Activated naive CD4-positive, alpha-beta T cell treated with anti-CD3 and anti-CD28 coated beads, Interleukin-2, amount 10 ng/mL, durations not matched to agents 7 days and 5 days (primary cell): ENCODE measurements at regions not wholly inside any gene's neighbourhood (a gene's known extent, or its start where the extent isn't known, plus 50 kb on each side); places are given as distances from the start of the nearest gene placed in this dataset.
"Not testable (repeated sequence)": the region's sequence is repeated elsewhere in the genome, so short reads cannot be mapped to it uniquely, and the experiment has no call there.

Source experiments
- CTCF ChIA-PET: fragments of 350-600 bp; sonication (Branson Sonifier 250); formaldehyde crosslinking; loops from one replicate; lab custom pipeline; 2021; ENCODE audit warnings: antibody characterized with exemption; lab: Charles Lee
- DNase-seq: peaks from one replicate; pipeline ENCODE4 v3.0.0-alpha.2; 2020
- H3K27ac Mint-ChIP-seq: one replicate; pipeline ENCODE4 v1.8.0; 2021; ENCODE audit warnings: mild to moderate bottlenecking, moderate library complexity, mixed read lengths
- H3K27me3 Mint-ChIP-seq: one replicate; pipeline ENCODE4 v1.8.0; 2021; ENCODE audit warnings: mild to moderate bottlenecking, mixed read lengths
- H3K36me3 Mint-ChIP-seq: one replicate; pipeline ENCODE4 v1.8.0; 2021; ENCODE audit warnings: mixed read lengths
- H3K4me1 Mint-ChIP-seq: one replicate; pipeline ENCODE4 v1.8.0; 2021; ENCODE audit warnings: mixed read lengths
- H3K4me3 Mint-ChIP-seq: one replicate; pipeline ENCODE4 v1.8.0; 2021; ENCODE audit warnings: mild to moderate bottlenecking, moderate library complexity, mixed read lengths
- H3K9me3 Mint-ChIP-seq: one replicate; pipeline ENCODE4 v1.8.0; 2021; ENCODE audit warnings: mixed read lengths

DNA sequence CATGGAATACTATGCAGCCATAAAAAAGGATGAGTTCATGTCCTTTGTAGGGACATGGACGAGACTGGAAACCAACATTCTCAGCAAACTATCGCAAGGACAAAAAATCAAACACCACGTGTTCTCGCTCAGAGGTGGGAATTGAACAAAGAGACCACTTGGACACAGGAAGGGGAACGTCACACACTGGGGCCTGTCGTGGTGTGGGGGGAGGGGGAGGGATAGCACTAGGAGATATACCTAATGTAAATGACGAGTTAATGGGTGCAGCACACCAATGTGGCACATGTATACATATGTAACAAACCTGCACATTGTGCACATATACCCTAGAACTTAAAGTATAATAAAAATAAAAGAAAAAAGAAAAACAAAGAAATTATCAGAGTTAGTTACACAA is 478.4 kb downstream of the GOLGA6L6 start:
- CTCF ChIA-PET, H3K27me3 Mint-ChIP-seq, DNase-seq, H3K4me1 Mint-ChIP-seq, H3K36me3 Mint-ChIP-seq, H3K27ac Mint-ChIP-seq, H3K4me3 Mint-ChIP-seq, H3K9me3 Mint-ChIP-seq: not testable (repeated sequence)

DNA sequence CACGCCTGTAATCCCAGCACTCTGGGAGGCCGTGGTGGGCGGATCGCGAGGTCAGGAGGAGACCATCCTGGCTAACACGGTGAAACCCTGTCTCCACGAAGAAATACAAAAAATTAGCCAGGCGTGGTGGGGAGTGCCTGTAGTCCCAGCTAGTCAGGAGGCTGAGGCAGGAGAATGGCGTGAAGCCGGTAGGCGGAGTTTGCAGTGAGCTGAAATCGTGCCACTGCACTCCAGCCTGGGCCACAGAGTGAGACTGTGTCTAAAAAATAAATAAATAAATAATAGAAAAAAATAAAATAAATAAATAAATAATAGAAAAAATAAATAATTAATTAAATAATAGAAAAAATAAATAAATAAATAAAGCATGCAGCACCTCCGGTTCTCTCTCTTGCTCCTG is 480.8 kb downstream of the GOLGA6L6 start:
- H3K27ac Mint-ChIP-seq, DNase-seq, H3K9me3 Mint-ChIP-seq, CTCF ChIA-PET, H3K4me1 Mint-ChIP-seq, H3K27me3 Mint-ChIP-seq, H3K4me3 Mint-ChIP-seq, H3K36me3 Mint-ChIP-seq: not testable (repeated sequence)

DNA sequence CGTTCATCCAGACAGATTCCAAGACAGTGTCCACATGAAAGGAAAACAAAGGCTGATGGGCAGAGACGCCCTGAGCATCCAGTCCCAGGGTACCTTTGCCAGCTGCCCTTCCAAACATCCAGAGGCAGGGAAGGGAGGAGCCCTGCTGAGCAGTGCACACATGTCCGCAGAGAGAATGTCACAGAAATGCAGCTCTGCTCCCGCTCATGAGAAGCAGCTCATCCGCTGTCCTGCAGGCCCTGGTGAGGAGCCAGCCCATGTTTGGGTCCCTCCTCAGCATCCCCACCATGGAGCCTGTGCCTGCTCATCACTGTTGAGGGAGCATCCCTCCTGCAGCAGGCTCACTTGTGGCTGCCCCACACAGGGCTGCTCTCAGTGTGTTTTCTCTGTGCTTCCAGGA is 484.7 kb downstream of the GOLGA6L6 start:
- H3K27me3 Mint-ChIP-seq, DNase-seq, H3K9me3 Mint-ChIP-seq, H3K4me1 Mint-ChIP-seq, H3K27ac Mint-ChIP-seq, CTCF ChIA-PET, H3K4me3 Mint-ChIP-seq, H3K36me3 Mint-ChIP-seq: not testable (repeated sequence)

DNA sequence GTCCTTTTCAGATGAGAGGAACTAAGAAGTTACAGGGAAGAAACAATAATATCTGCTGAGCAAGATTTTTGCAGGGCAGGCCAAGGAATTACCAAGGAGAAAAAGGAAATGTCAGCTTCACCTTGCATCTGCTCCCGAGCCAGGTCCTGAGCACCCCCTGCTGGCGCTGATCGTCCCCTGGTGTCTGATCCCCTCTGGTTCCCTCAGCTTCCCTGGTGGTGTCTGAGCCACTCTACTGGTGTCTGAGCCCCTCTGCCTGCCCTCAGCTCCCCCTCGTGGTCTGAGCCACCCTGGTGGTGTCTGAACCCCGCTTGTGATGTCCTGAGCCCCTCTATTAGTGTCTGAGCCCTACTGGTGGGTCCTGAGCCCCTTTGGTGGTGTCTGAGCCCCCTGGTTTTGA is 485.7 kb downstream of the GOLGA6L6 start:
- H3K9me3 Mint-ChIP-seq, H3K27me3 Mint-ChIP-seq, DNase-seq, H3K36me3 Mint-ChIP-seq, H3K4me3 Mint-ChIP-seq, H3K27ac Mint-ChIP-seq, H3K4me1 Mint-ChIP-seq, CTCF ChIA-PET: not testable (repeated sequence)

DNA sequence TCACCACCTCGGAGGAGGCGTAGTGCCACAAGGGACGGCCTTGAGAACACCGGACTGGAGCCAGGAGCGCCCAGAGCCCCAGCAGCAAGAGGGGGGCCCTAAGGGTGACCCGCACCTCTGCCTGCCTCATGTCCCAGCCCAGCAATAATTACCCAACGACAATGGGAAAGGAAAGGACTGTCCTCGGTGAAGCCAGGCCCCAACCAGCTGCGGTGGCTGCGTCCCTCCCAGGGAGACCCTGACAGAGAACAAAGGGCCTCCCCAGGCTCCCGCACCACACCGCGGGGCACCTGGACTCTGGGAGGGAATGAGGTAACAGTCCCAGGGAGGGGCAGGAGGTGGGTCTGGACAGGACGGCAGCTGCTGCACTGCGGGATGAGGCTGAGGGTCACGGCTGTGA is 493.4 kb downstream of the GOLGA6L6 start:
- H3K27me3 Mint-ChIP-seq, H3K9me3 Mint-ChIP-seq, DNase-seq, H3K36me3 Mint-ChIP-seq, CTCF ChIA-PET, H3K4me3 Mint-ChIP-seq, H3K27ac Mint-ChIP-seq, H3K4me1 Mint-ChIP-seq: not testable (repeated sequence)

DNA sequence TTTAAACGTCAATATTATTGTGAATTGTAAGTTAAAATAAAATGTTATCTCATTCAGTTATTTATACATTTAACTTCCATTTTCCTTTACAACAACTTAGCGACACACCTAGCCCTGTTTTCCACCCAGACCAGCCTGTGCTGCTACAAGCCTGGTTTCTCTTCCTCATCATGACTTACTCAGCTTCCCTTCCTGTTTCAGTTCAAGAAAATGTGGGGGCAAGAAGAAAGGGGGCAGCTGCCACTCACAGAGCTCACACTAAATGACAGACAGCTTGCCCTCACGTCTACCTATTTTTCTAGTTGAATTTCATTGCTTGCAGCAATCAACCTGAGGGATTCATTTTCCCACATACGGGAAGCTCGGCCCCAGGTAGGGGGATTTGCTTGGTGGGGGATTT is 496.4 kb downstream of the GOLGA6L6 start:
- H3K4me3 Mint-ChIP-seq, H3K27ac Mint-ChIP-seq, H3K27me3 Mint-ChIP-seq, H3K36me3 Mint-ChIP-seq, H3K9me3 Mint-ChIP-seq, DNase-seq, H3K4me1 Mint-ChIP-seq, CTCF ChIA-PET: not testable (repeated sequence)

DNA sequence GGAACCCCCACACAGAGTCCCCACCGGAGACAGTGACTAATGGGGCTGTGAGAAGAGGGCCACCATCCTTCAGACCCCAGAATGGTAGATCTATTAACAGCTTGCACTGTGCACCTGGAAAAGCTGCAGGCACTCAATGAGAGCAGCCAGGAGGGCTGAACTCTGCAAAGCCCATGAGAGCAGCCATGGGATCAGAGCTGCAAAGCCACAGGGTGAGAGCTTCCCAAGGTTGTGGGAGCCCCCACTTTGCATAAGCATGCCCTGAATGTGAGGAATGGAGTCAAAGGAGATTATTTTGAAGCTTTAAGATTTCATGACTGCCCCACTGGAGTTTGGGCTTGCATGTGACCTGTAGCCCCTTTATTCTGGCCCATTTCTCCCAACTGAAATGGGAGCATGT is 500.9 kb downstream of the GOLGA6L6 start:
- H3K27me3 Mint-ChIP-seq, H3K9me3 Mint-ChIP-seq, DNase-seq, H3K36me3 Mint-ChIP-seq, H3K4me1 Mint-ChIP-seq, CTCF ChIA-PET, H3K27ac Mint-ChIP-seq, H3K4me3 Mint-ChIP-seq: not testable (repeated sequence)

DNA sequence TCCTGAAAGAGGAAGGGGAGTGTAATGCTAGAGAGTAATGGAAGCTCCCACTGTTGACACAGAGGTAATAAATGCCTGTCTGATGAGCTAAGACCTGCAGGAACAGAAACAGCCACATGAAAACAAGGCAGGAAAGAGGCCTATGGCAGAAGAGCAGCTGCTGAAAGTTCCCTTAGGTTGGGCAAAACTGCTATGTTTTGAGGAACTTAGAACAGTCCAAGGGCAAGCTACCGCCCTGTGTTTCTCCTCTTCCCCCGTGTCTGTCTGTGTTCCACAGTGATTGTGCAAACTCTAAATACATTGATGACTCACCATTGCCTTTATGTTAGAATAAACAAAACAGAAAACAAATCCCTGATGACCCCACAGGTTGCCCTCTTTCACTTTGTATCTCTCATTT is 516.6 kb downstream of the GOLGA6L6 start:
- H3K27ac Mint-ChIP-seq, CTCF ChIA-PET, DNase-seq, H3K9me3 Mint-ChIP-seq, H3K27me3 Mint-ChIP-seq, H3K36me3 Mint-ChIP-seq, H3K4me1 Mint-ChIP-seq, H3K4me3 Mint-ChIP-seq: not testable (repeated sequence)

DNA sequence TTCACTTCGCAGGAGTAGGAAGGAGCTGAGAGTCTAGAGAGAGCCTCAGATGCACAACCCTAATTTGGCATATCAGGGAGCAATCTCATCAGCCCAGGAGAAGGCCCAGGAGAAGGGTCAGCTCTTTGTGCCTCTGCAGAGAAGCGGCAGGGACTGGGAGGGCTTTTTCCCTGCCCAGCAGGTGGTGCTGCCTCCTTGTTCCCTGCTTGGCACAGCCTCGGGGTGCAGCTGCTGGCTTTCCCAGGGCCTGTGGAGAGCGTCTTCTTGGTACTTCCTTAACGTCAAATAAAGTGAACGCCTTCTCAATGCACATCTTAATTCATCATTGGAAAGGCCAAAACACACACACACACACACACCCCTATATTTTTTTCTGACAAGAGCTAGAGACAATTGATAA is 519.3 kb downstream of the GOLGA6L6 start:
- H3K9me3 Mint-ChIP-seq, H3K4me1 Mint-ChIP-seq, H3K36me3 Mint-ChIP-seq, H3K4me3 Mint-ChIP-seq, DNase-seq, CTCF ChIA-PET, H3K27ac Mint-ChIP-seq, H3K27me3 Mint-ChIP-seq: not testable (repeated sequence)

DNA sequence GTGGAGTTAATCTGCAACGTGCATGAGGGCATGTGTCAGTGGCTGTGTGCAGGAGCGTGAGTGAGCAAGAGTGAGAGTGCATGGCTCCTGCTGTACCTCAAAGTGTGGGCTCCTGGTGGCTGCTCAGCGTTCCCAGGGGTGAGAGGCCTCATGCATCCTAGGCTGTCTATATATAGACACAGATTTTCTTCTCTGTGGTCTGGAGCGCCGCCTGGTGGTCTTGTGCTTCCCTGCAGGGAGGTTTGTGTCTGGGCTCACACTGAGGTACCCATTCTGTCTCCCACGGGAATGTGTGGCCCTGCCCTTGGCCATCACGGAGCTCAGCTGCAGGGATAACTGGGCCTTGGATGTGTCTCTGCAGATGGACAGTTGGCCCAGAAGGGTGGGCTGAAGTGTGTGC is 520.2 kb downstream of the GOLGA6L6 start:
- H3K4me3 Mint-ChIP-seq, H3K4me1 Mint-ChIP-seq, H3K27ac Mint-ChIP-seq, CTCF ChIA-PET, H3K36me3 Mint-ChIP-seq, DNase-seq, H3K27me3 Mint-ChIP-seq, H3K9me3 Mint-ChIP-seq: not testable (repeated sequence)

DNA sequence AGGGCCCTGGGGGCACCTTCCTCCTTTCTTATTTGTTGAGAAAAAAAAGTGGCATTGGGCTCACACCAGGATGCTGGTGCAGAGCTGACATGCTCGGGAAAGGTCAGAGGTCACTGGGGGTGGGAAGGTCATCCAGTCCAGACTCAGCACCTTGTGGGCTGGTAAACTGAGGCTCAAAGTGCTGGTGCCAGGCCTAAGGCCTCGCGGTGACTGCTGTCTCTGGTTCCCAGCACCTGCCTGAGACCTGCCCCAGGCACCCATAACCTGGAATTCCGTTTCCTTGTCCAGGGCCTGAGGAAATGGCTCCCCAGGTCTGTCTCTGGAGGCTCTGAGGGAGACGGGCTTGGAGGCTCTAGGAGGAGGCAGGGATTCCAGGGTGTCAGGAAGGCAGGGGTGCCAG is 521.0 kb downstream of the GOLGA6L6 start:
- H3K27me3 Mint-ChIP-seq, CTCF ChIA-PET, H3K27ac Mint-ChIP-seq, H3K4me3 Mint-ChIP-seq, H3K4me1 Mint-ChIP-seq, DNase-seq, H3K36me3 Mint-ChIP-seq, H3K9me3 Mint-ChIP-seq: not testable (repeated sequence)

DNA sequence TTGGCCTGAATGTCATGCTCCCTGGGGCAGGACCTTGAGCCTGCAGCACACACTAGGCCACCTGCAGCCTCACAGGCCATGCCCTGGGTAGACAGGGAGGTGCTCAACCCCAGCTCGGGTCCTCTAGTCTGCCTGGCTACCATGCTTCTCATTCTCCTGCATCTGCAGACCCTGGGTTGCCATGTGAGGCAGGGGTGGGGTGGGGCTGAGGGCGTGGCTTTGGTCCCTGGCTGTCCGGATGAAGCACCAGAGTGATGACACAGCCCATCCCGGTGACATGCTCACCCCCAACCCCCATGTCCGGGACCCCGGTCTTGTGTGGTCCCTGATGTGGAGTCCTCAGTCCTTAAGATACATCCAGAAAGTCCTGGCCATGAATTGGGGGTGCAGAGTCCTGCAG is 521.8 kb downstream of the GOLGA6L6 start:
- DNase-seq, H3K4me1 Mint-ChIP-seq, H3K4me3 Mint-ChIP-seq, CTCF ChIA-PET, H3K9me3 Mint-ChIP-seq, H3K27me3 Mint-ChIP-seq, H3K36me3 Mint-ChIP-seq, H3K27ac Mint-ChIP-seq: not testable (repeated sequence)

DNA sequence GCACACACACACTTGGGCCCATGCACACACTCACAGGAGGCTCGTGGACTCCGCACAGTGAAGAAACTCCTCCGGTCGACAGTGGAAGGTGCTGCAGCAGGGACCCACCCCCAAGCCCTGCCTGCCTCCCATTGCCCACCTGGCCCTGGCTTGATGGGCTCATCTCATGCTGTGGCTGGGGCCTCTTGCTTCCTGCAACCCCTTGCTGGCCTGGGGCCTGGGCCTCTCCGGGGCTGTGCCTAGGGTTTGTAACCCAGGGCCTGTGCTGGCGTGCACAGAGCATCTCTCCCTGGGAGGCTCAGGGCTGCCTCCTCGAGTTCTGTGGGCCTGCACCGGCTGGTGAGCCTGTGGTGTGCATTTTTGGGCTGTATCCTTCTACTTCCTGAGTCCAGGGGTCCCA is 524.0 kb downstream of the GOLGA6L6 start:
- H3K36me3 Mint-ChIP-seq, H3K27me3 Mint-ChIP-seq, DNase-seq, CTCF ChIA-PET, H3K9me3 Mint-ChIP-seq, H3K4me3 Mint-ChIP-seq, H3K4me1 Mint-ChIP-seq, H3K27ac Mint-ChIP-seq: not testable (repeated sequence)

DNA sequence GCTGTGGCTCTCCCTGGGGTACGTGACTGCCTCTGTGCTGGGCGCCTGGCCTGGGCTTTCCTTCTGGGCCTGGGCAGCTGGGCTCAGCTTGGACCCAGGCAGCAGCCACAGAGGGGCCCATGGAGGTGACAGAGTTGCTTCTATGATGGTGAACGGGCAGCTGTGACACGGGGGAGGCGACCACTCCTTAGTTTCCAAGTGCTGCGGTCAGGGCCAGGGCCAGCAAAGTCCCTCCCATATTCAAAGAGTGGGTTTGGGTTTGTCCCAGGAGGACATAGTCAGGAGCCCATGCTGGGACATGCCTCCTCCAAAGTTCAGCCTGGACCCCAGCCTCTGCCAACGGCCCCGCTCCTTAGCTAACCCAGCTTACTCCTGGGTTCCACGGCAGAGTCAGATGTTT is 524.7 kb downstream of the GOLGA6L6 start:
- not testable (repeated sequence) for H3K4me3 Mint-ChIP-seq

DNA sequence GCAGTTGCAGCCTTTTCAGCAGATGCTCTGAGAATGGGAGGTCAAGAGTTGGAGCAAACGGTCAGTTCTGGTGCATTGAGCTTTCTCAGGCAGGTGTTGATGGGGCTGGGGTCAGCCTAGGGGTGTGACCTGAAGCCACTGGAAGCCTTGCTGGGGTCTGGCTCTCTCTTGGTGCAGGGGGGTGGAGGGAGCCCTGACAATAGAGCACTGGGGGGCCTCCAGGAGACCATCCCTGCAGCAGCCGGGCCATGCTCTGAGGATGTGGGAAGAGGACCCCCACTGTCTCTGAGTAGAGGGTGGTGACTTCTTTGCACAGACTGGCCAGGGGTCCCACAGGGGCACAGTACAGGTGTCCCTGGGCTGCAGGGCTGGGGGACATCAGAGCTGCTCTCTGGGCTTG is 528.8 kb downstream of the GOLGA6L6 start:
- H3K4me1 Mint-ChIP-seq, H3K27ac Mint-ChIP-seq, H3K9me3 Mint-ChIP-seq, DNase-seq, H3K4me3 Mint-ChIP-seq, CTCF ChIA-PET, H3K36me3 Mint-ChIP-seq, H3K27me3 Mint-ChIP-seq: not testable (repeated sequence)

More for the DNA sequence above, 524.7 kb downstream of the GOLGA6L6 start:
- H3K27ac Mint-ChIP-seq, H3K36me3 Mint-ChIP-seq, H3K27me3 Mint-ChIP-seq, H3K4me1 Mint-ChIP-seq, DNase-seq, H3K9me3 Mint-ChIP-seq, CTCF ChIA-PET: not testable (repeated sequence)

DNA sequence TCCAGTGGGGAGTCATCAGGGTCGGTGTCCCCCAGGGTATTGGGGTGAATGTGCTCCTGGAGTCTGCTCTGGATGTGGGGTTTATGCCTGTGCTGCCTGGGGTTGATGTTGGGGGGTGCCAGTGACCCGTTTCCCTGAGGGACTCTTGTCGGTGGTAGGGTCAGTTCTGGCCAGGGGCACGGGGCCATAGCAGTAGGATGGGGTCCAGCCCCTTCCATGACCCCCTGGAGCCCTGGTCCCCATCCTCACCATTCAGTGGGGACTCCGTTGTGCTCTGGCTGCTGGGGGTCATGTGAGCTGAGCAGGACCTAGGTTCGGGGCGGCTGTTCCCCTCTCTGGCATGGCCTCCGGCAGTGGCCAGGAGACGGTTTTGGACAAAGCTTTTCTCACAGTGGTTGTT is 530.8 kb downstream of the GOLGA6L6 start:
- H3K27me3 Mint-ChIP-seq, H3K27ac Mint-ChIP-seq, H3K36me3 Mint-ChIP-seq, H3K4me3 Mint-ChIP-seq, CTCF ChIA-PET, H3K9me3 Mint-ChIP-seq, H3K4me1 Mint-ChIP-seq, DNase-seq: not testable (repeated sequence)
